Ectodermal cell (in vitro differentiated cells): ENCODE measurements at regions not wholly inside any gene's neighbourhood (a gene's known extent, or its start where the extent isn't known, plus 50 kb on each side); places are given as distances from the start of the nearest gene placed in this dataset.

Experiments used
- H3K27ac ChIP-seq: 2 replicates; pipeline ENCODE4 v1.7.0; 2013; ENCODE audit warnings: mild to moderate bottlenecking, low read depth, low read length; ENCODE audit not compliant: insufficient read depth, poor library complexity, severe bottlenecking
- H3K27me3 ChIP-seq: 2 replicates; pipeline ENCODE4 v1.7.0; 2013; ENCODE audit warnings: mild to moderate bottlenecking, low read length; ENCODE audit not compliant: insufficient read depth, control insufficient read depth, poor library complexity, severe bottlenecking
- H3K36me3 ChIP-seq: one replicate; pipeline ENCODE4 v1.7.0; 2013; ENCODE audit warnings: low read length; ENCODE audit not compliant: control insufficient read depth, insufficient read depth
- H3K4me1 ChIP-seq: one replicate; pipeline ENCODE4 v1.7.0; 2013; ENCODE audit warnings: low read length; ENCODE audit not compliant: control insufficient read depth, insufficient read depth
- H3K4me3 ChIP-seq: 2 replicates; pipeline ENCODE4 v1.7.0; 2013; ENCODE audit warnings: low read depth, low read length, control low read depth; ENCODE audit not compliant: insufficient read depth
- H3K9me3 ChIP-seq: 2 replicates; pipeline ENCODE4 v1.7.0; 2013; ENCODE audit warnings: mild to moderate bottlenecking, low read length, moderate library complexity; ENCODE audit not compliant: control insufficient read depth
- WGBS, 2 experiments: methylation state at CpG; one replicate each; pipeline ENCODE4 v1.1.7; 2013; ENCODE audit warnings: missing lambda C conversion rate in 2 of 2; 5-methylcytosine and 5-hydroxymethylcytosine counted together

DNA sequence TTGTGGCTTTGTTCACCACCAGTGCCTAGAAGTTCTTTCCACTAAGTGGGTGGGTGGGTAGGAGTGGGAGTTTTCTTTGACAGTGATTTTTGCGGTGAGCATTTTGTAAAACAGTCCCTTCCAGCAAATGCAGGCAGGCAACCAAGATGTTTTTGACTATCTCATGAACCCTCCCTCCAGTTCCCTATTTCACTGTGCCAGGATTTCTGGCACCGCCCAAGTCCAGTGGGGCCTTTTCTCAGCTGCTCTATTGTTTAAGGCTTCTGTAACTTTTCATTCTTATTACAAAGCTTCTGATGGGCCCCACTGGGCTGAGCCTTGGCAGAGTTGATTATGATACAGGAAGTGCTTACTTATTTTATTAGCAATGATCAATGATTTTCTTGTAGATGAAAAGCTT lies 236.0 kb downstream of the EDEM1 start:
- Histone ChIP-seq H3K4me3 (no peak overlapping the region), H3K27ac (no peak overlapping the region), H3K9me3 (no peaks in the 10 kb centered on the region), H3K36me3 (no peaks in the 10 kb centered on the region), H3K27me3 (no peaks in the 10 kb centered on the region), H3K4me1 (no peaks in the 10 kb centered on the region)
- 82 to 95% methylated on average over 2 of the region's 2 CpGs for WGBS, 2 experiments

DNA sequence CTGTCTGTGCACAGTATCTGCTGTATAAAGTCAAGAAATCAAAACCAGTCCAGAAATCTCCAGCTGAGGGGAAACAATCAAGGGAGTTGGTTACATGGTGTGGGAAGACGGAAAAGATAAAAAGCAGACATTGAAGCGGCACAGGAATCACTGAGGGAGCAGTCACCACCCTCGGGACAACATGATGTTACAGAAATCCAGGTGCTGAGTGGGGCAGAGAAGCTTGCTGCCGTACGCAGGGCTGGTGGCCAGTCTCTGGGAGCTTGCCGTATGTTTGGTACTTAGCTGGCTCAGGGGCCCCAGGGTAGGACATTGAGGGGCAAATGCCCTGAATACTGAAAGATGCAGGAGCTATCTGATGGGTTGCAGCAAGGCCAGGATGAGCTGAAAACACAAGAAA lies 237.9 kb downstream of the EDEM1 start:
- Histone ChIP-seq H3K27ac (no peak overlapping the region), H3K9me3 (no peaks in the 10 kb centered on the region), H3K4me3 (no peak overlapping the region), H3K27me3 (no peaks in the 10 kb centered on the region), H3K4me1 (no peaks in the 10 kb centered on the region), H3K36me3 (no peaks in the 10 kb centered on the region)
- 92 to 95% methylated on average over 6 of the region's 6 CpGs for WGBS, 2 experiments

DNA sequence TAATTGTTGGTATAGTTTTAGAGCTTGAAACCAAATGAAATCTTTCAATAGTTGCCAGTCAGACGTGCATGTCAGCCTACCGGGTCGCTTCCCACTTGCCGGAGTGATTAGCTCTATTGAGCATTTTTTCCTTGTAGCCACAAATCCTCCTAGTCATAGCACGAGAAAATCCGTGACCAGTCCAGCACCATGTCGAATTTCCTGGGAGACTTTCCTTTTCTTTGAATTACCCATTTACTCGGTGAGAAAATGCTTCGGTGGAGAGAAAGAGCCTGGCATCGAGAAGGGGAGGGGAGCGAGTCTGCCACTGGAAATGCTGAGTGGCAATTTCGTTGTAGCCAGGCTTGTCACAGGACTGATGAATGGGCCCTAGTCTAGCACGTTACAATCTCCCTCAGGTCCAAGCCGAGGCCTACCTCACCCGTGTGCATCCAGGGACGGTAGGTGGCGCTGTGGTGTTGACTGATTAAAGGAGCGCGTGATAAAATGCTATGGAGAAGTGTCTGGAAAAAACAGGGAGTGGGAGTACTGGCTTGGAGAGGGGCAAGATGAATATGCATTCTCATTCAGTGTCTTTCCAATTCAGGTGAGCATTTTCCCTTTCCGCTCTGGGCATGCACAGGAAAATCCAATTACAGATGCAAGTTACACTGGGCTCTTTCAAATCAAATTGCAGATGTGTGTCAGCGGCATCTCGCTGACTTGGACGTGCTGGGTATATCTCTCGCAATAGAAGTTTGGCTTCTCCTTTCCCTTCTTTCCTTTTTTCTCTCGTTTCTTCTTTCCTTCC lies 238.8 kb downstream of the EDEM1 start:
- Histone ChIP-seq H3K27ac (no peak overlapping the region), H3K4me1 (no peaks in the 10 kb centered on the region), H3K27me3 (no peaks in the 10 kb centered on the region), H3K4me3 (no peak overlapping the region), H3K36me3 (no peaks in the 10 kb centered on the region), H3K9me3 (no peaks in the 10 kb centered on the region)
- WGBS, 2 experiments, result 47 to 48% methylated on average over 25 of the region's 25 CpGs

DNA sequence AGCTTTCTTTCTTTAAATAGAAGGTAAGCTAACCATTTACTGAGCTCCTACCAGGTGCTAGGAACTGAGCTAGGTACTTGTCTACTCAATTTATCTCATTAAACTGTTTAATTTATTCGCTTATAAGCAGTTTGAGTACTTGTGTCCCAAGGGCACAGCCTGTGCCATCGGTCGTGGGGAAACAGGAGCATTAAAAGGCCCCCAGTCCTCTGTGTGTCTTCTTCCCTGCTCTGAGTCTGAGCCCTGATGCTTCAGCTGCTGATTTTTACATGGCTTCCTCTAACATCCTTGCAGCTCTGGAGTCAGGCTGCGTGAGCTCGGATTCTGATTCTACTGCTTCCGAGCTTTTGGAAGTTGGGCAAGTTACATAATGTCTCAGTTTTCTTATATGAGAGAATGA lies 239.5 kb downstream of the EDEM1 start:
- no peaks in the 10 kb centered on the region for H3K27me3 ChIP-seq
- no peaks in the 10 kb centered on the region for H3K4me1 ChIP-seq
- 87 to 94% methylated on average over 6 of the region's 6 CpGs for WGBS, 2 experiments
- no peaks in the 10 kb centered on the region for H3K36me3 ChIP-seq
- no peak overlapping the region for H3K4me3 ChIP-seq
- H3K27ac ChIP-seq, result no peak overlapping the region
- no peaks in the 10 kb centered on the region for H3K9me3 ChIP-seq

DNA sequence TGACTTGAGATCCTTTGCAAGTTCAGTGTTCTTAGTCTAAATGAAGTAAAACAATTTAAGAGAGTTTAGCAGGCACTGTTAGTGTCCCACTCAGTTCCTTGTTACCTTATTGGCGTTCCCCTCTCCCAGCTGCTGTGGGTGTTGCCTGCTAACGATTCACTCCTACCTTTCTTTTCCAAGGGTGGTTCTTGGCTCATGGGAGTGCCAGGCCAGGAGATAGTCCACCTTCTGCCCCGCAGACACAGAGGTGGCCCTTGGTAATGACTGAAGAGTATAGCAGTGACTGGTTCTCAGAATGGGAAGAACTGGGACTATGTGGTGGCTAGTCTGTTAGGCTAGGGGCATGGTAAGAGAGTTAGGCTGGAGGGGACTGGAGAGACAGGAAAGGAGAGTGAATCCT lies 240.4 kb downstream of the EDEM1 start:
- H3K4me3 ChIP-seq, result no peak overlapping the region
- H3K4me1 ChIP-seq, result no peaks in the 10 kb centered on the region
- WGBS, 2 experiments, result 93 to 94% methylated on average over 3 of the region's 3 CpGs
- no peak overlapping the region for H3K27ac ChIP-seq
- no peaks in the 10 kb centered on the region for H3K9me3 ChIP-seq
- H3K36me3 ChIP-seq, result no peaks in the 10 kb centered on the region
- no peaks in the 10 kb centered on the region for H3K27me3 ChIP-seq

DNA sequence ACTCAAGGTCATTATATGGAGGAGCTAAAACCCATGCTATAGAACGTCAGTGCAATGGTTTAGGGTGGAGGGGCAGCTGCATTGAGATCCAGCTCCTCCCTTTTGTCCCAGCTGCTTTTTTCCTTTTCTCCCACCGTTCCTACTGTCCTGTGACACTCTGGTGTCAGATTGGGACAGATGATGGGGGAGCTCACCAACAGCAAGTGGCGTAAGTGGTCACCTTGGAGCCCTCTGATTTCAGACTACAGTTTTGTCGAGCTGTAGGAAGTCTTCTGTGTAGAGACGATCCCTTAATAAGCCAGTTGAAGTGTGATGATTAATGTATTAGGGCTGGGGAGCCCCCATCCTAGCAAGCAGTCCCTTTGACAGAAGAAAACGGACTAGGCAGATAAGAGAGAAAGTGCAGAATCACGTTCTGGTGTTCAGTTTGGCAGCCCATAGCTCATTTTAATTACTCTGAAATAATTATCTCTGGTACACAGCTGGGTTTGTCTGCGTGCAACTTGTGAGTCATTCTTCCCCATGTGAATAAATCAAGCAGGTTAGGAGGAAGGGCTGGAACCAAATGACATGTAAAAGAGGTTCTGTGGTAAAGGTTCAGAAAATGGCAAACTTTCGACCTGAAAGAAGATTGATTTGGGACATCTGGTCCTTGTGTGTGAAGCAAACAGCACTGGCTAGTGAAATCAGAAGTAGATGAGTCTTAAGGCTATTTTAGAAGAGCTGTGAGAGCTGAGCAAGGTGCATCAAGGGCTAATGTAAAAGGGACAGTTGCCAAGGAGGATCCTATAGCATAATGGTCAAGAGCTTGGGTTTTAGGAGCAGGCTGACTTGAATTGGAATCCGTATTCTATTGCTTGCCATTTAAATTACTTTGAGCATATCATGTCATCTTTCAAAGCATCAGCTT lies 241.4 kb downstream of the EDEM1 start:
- WGBS, 2 experiments, result 88% methylated on average over 9 to 10 of the region's 10 CpGs
- H3K36me3 ChIP-seq, result no peaks in the 10 kb centered on the region
- H3K27me3 ChIP-seq, result no peaks in the 10 kb centered on the region
- no peaks in the 10 kb centered on the region for H3K4me1 ChIP-seq
- no peak overlapping the region for H3K27ac ChIP-seq
- no peaks in the 10 kb centered on the region for H3K9me3 ChIP-seq
- no peak overlapping the region for H3K4me3 ChIP-seq

DNA sequence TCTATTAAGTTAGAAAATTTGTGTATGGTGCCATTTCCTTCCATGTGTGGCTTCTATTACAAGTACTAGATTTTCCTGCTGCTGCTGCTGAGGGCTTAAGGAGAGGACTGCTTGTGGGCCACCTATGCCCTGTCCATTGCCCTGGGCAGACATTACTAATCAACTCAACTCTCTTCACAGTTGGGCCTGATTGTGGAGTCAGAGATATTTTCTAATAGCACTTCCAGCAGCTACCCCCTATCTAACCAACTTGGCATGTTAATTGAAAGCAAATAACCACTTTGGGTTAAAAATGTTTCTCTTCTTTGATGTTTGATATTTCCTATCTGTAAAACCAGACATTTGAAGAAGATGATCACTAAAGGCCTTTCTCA lies 242.0 kb downstream of the EDEM1 start:
- no peaks in the 10 kb centered on the region for H3K36me3 ChIP-seq
- H3K27me3 ChIP-seq, result no peaks in the 10 kb centered on the region
- no peaks in the 10 kb centered on the region for H3K4me1 ChIP-seq
- no peak overlapping the region for H3K27ac ChIP-seq
- no peak overlapping the region for H3K4me3 ChIP-seq
- H3K9me3 ChIP-seq, result no peaks in the 10 kb centered on the region

DNA sequence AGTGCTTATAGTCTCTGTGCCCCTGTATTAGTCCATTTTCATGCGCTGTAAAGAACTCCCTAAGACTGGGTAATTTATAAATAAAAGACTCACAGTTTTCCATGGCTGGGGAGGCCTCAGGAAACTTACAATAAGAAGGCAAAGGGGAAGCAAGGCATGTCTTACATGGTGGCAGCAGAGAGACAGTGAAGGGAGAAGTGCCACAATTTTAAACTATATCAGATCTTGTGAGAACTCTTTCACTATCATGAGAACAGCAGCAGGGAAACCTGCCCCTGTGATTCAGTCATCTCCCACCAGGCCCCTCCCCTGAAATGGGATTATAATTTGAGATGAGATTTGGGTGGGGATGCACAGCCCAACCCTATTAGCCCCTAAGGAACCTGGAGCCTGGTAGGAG lies 243.2 kb downstream of the EDEM1 start:
- Histone ChIP-seq H3K36me3 (no peaks in the 10 kb centered on the region), H3K4me3 (no peak overlapping the region), H3K27ac (no peak overlapping the region), H3K27me3 (no peaks in the 10 kb centered on the region), H3K4me1 (no peaks in the 10 kb centered on the region), H3K9me3 (no peaks in the 10 kb centered on the region)
- 86 to 100% methylated on average over 1 of the region's 1 CpG for WGBS, 2 experiments

DNA sequence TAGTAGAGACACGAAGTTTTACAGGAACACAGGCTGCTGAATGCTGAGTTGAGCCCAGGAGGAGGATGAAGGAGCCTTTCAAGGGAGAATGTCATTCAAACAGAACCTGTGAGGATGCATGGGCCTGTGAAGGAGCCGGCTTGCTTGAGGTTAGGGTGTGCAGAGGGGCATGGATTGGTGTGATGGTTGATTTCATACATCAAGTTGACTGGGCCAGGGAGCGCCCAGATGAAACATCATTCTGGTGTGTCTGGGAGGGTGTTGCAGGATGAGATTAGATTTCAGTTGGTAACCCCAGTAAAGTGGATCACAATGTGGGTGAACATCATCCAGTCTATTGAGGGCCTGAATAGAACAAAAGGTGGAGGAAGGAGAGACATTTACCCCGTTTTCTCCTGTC lies 243.6 kb downstream of the EDEM1 start:
- H3K36me3 ChIP-seq, result no peaks in the 10 kb centered on the region
- H3K9me3 ChIP-seq, result no peaks in the 10 kb centered on the region
- H3K4me3 ChIP-seq, result no peak overlapping the region
- H3K4me1 ChIP-seq, result no peaks in the 10 kb centered on the region
- WGBS, 2 experiments, result 92 to 93% methylated on average over 4 of the region's 4 CpGs
- H3K27me3 ChIP-seq, result no peaks in the 10 kb centered on the region
- H3K27ac ChIP-seq, result no peak overlapping the region

DNA sequence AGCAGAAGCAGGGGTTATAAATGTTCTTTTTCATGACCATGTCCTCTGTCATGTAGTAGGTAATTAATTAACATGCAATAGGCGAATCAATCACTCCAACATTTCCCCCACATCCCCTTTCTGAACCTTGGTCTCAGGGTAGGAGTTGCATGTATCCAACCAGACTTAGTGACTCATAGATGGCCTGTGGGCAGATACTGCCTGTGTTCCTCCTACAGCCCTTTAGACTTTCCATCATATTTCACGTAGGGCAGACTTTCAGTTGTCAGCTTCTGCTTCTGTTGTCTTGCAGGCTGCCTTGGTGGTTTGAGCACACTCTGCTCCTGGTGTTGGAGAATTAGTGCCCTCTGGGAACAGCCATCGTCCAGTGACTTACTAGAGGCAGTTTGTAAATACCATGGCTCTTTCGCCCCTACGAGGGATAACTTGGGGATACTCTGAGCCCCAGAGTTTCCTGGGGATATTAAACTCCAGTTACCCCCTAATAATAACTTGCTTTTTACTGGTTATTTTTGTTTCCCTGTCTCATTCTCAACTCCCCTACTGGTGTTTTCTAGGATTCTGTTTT lies 244.4 kb downstream of the EDEM1 start:
- Histone ChIP-seq H3K27ac (no peak overlapping the region), H3K36me3 (no peaks in the 10 kb centered on the region), H3K27me3 (no peaks in the 10 kb centered on the region), H3K4me1 (no peaks in the 10 kb centered on the region), H3K9me3 (no peaks in the 10 kb centered on the region), H3K4me3 (no peak overlapping the region)
- WGBS, 2 experiments, result 91 to 93% methylated on average over 5 of the region's 5 CpGs
